ENCODE measurements at regions not wholly inside any gene's neighbourhood (a gene's known extent, or its start where the extent isn't known, plus 50 kb on each side); places are given as distances from the start of the nearest gene placed in this dataset.

DNA sequence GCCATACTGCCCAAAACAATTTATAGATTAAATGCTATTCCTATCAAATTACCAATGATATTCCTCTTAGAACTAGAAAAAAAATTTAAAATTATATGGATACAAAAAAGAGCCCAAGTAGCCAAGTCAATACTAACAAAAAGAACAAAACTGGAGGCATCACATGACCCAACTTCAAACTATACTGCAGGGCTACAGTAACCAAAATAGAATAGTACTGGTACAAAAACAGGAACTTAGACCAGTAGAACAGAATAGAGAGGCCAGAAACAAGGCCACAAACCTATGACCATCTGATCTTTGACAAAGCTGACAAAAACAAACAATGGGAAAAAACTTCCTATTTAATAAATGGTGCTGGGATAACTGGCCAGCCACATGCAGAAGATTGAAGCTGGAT lies 86.1 kb upstream of the KYNU start:
- no peak overlapping the region for H3K27ac ChIP-seq (ENCODE audit: low read depth in 2 of 2, low read length in 1 of 2)
- H3K9me3 ChIP-seq, result no peaks in the 10 kb centered on the region
- H3K9me2 ChIP-seq, result no peaks in the 10 kb centered on the region
- ChIA-PET POLR2A (no interaction called here), CTCF (no interaction called here)
- no peaks in the 10 kb centered on the region for H3K4me1 ChIP-seq (ENCODE audit: control insufficient read depth in 1 of 2, insufficient read depth in 2 of 2, low read depth in 1 of 2, low read length in 1 of 2)
- H3K9ac ChIP-seq, result no peak overlapping the region
- no peaks in the 10 kb centered on the region for H3F3A ChIP-seq (replicated peaks; ENCODE audit: insufficient read depth)
- H3K4me3 ChIP-seq (ENCODE audit: low read depth in 2 of 2, low read length in 1 of 2), result no peak overlapping the region
- H3K27me3 ChIP-seq (ENCODE audit: insufficient read depth), result no peaks in the 10 kb centered on the region
- TF ChIP-seq NFIC (IDR thresholded peaks at IDR 0.05; ENCODE audit: borderline replicate concordance) (no peak), TAF1 (IDR thresholded peaks at IDR 0.05; ENCODE audit: borderline replicate concordance, low read depth, low read length) (no peak), RAD21 (IDR thresholded peaks at IDR 0.05; ENCODE audit: low read length) (no peak), EZH2phosphoT487 (IDR thresholded peaks at IDR 0.05; ENCODE audit: borderline replicate concordance, low read depth) (no peak), FOXM1 (IDR thresholded peaks at IDR 0.05; ENCODE audit: low read depth) (no peak)
- TF ChIP-seq, protein P1, sequence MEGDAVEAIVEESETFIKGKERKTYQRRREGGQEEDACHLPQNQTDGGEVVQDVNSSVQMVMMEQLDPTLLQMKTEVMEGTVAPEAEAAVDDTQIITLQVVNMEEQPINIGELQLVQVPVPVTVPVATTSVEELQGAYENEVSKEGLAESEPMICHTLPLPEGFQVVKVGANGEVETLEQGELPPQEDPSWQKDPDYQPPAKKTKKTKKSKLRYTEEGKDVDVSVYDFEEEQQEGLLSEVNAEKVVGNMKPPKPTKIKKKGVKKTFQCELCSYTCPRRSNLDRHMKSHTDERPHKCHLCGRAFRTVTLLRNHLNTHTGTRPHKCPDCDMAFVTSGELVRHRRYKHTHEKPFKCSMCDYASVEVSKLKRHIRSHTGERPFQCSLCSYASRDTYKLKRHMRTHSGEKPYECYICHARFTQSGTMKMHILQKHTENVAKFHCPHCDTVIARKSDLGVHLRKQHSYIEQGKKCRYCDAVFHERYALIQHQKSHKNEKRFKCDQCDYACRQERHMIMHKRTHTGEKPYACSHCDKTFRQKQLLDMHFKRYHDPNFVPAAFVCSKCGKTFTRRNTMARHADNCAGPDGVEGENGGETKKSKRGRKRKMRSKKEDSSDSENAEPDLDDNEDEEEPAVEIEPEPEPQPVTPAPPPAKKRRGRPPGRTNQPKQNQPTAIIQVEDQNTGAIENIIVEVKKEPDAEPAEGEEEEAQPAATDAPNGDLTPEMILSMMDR (IDR thresholded peaks at IDR 0.05), result no peak
- TF ChIP-seq, protein P2, sequence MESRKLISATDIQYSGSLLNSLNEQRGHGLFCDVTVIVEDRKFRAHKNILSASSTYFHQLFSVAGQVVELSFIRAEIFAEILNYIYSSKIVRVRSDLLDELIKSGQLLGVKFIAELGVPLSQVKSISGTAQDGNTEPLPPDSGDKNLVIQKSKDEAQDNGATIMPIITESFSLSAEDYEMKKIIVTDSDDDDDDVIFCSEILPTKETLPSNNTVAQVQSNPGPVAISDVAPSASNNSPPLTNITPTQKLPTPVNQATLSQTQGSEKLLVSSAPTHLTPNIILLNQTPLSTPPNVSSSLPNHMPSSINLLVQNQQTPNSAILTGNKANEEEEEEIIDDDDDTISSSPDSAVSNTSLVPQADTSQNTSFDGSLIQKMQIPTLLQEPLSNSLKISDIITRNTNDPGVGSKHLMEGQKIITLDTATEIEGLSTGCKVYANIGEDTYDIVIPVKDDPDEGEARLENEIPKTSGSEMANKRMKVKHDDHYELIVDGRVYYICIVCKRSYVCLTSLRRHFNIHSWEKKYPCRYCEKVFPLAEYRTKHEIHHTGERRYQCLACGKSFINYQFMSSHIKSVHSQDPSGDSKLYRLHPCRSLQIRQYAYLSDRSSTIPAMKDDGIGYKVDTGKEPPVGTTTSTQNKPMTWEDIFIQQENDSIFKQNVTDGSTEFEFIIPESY (IDR thresholded peaks at IDR 0.05; ENCODE audit: borderline replicate concordance, low read depth), result no peak
- H3K36me3 ChIP-seq (replicated peaks in 1 of 2; ENCODE audit: control insufficient read depth in 1 of 2, insufficient read depth in 2 of 2, low read length in 1 of 2), result no peaks in the 10 kb centered on the region
- H2AFZ ChIP-seq (ENCODE audit: low read depth), result no peak overlapping the region
- H3K79me2 ChIP-seq (ENCODE audit: insufficient read depth), result no peaks in the 10 kb centered on the region
- H4K20me1 ChIP-seq (ENCODE audit: insufficient read depth), result no peaks in the 10 kb centered on the region
- no peak overlapping the region for H3K4me2 ChIP-seq
- DNase-seq, result no peak

DNA sequence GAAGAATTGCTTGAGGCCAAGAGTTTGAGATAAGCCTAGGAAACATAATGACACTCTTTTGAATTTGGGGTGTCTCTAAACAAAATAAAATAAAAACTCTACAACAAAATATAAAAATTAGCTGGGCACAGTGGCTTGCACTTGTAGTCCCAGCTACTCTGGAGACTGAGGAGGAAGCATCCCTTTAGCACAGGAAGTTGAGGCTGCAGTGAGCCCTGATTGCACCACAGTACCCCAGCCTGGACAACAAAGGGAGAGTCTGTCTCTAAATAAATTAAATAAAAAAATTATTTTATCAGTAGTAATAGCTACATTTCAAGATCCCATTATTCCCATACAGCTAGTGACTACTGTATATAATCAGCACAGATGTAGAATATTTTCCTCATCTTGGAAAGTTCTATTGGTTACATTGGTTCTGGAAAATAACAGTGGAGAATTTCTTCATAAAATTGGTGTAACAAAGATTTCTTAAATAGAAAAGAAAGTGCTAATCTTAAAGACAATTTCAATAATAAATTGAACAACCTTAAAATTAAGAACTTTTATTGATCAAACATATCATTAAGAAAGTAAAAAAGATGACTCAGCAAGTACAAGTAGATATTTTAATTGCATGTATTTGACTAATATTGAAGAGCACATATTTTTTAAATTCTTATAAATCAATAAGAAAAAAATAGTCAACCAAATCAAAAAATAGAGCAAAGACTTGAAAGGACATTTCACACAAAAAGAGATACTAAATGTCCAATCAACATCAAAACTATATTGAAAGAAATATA lies 90.4 kb upstream of the KYNU start:
- Histone ChIP-seq H3K79me2 (ENCODE audit: insufficient read depth) (no peaks in the 10 kb centered on the region), H3K9ac (no peak overlapping the region), H3K27me3 (ENCODE audit: insufficient read depth) (no peaks in the 10 kb centered on the region), H3K4me3 (ENCODE audit: low read depth in 2 of 2, low read length in 1 of 2) (no peak overlapping the region), H3F3A (replicated peaks; ENCODE audit: insufficient read depth) (no peaks in the 10 kb centered on the region), H4K20me1 (ENCODE audit: insufficient read depth) (no peaks in the 10 kb centered on the region), H3K9me3 (no peaks in the 10 kb centered on the region), H3K9me2 (no peaks in the 10 kb centered on the region), H3K36me3 (replicated peaks in 1 of 2; ENCODE audit: control insufficient read depth in 1 of 2, insufficient read depth in 2 of 2, low read length in 1 of 2) (no peaks in the 10 kb centered on the region), H3K4me2 (no peak overlapping the region), H3K27ac (ENCODE audit: low read depth in 2 of 2, low read length in 1 of 2) (no peak overlapping the region), H2AFZ (ENCODE audit: low read depth) (no peak overlapping the region), H3K4me1 (ENCODE audit: control insufficient read depth in 1 of 2, insufficient read depth in 2 of 2, low read depth in 1 of 2, low read length in 1 of 2) (no peaks in the 10 kb centered on the region)
- TF ChIP-seq, protein P1 (IDR thresholded peaks at IDR 0.05), result no peak
- TF ChIP-seq RCOR1 (IDR thresholded peaks at IDR 0.05; ENCODE audit: low read length) (no peak), MXI1 (IDR thresholded peaks at IDR 0.05; ENCODE audit: low read depth, low read length) (no peak), FOXM1 (IDR thresholded peaks at IDR 0.05; ENCODE audit: low read depth) (no peak), TCF12 (IDR thresholded peaks at IDR 0.05) (no peak)
- no peak for DNase-seq
- CTCF ChIA-PET, result no interaction called here
- POLR2A ChIA-PET, result no interaction called here
